Sigmoid colon (tissue), 6 donors: ENCODE measurements at regions not wholly inside any gene's neighbourhood (a gene's known extent, or its start where the extent isn't known, plus 50 kb on each side); places are given as distances from the start of the nearest gene placed in this dataset.

Source experiments
- DNase-seq: peaks from one replicate; pipeline ENCODE4 v3.0.0-alpha.2; 2019
- H3K27ac ChIP-seq, 4 donors: fragments of 200-600 bp; sonication (generic); one replicate each; pipeline ENCODE4 v1.5.1; 2016 to 2019; ENCODE audit warnings: mild to moderate bottlenecking in 1 of 4
- H3K27me3 ChIP-seq, 3 donors: fragments of 200-600 bp; sonication (generic); one replicate each; pipeline ENCODE4 v1.5.1; 2019; ENCODE audit warnings: mild to moderate bottlenecking in 1 of 3
- H3K36me3 ChIP-seq, 4 donors: fragments of 200-600 bp; sonication (generic); one replicate each; pipeline ENCODE4 v1.5.1; 2016 to 2019
- H3K4me1 ChIP-seq, 4 donors: fragments of 200-600 bp; sonication (generic); one replicate each; pipeline ENCODE4 v1.5.1; 2017 to 2019
- H3K4me3 ChIP-seq, 4 donors: fragments of 200-600 bp; sonication (generic); one replicate each; pipeline ENCODE4 v1.5.1; 2017 to 2019; ENCODE audit warnings: mild to moderate bottlenecking in 2 of 4, moderate library complexity in 1 of 4
- H3K9me3 ChIP-seq, 4 donors: fragments of 200-600 bp in 3 of 4; sonication (generic) in 3 of 4; one replicate each; pipeline versions ENCODE4 v1.5.1 to v1.6.1; 2013 to 2019
- CTCF ChIP-seq, 4 experiments: fragments of 450-650 bp in 3 of 4; fragments of 200-600 bp in 1 of 4; IDR thresholded peaks; one replicate each; pipeline ENCODE4 v1.5.1; 2016 to 2019; ENCODE audit warnings: antibody characterized with exemption in 4 of 4, mild to moderate bottlenecking in 3 of 4, moderate library complexity in 2 of 4
- EP300 ChIP-seq, 4 donors: sonication (generic); formaldehyde crosslinking; IDR thresholded peaks; one replicate each; pipeline ENCODE4 v1.6.1; 2017; ENCODE audit warnings: antibody characterized with exemption in 4 of 4
- POLR2A ChIP-seq, 2 donors: fragments of 450-650 bp; IDR thresholded peaks; one replicate each; pipeline ENCODE4 v1.6.1; 2016; ENCODE audit warnings: antibody characterized with exemption in 2 of 2, mild to moderate bottlenecking in 2 of 2, moderate library complexity in 2 of 2
- POLR2AphosphoS5 ChIP-seq, 4 donors: sonication (generic); formaldehyde crosslinking; IDR thresholded peaks; one replicate each; pipeline ENCODE4 v1.6.1; 2017; ENCODE audit warnings: antibody characterized with exemption in 4 of 4
- WGBS, 2 donors: extraction: QIAGEN DNeasy Blood & Tissue Kit; methylation state at CpG; one replicate each; pipeline ENCODE4 v1.1.7; 2013; 5-methylcytosine and 5-hydroxymethylcytosine counted together
- intact Hi-C: fragments of 100-400 bp; cut with DNase I; formaldehyde crosslinking; loops from one replicate; pipeline ENCODE4 v1.15.1; 2023
- donor health status: healthy with polysubstance abuse.
- donor health status: healthy.

GRCh38 chr6:77548662-77549366 lies 85.5 kb upstream of the HTR1B start:
- TF ChIP-seq POLR2AphosphoS5 (IDR thresholded peaks at IDR 0.05), result no peak
- no peak for TF ChIP-seq EP300 (IDR thresholded peaks at IDR 0.05)
- no peak for TF ChIP-seq CTCF (IDR thresholded peaks at IDR 0.05)
- TF ChIP-seq POLR2A (IDR thresholded peaks at IDR 0.05), result no peak
- WGBS, 2 donors, result 78 to 81% methylated on average over 6 of the region's 6 CpGs
- no peaks in the 10 kb centered on the region for H3K4me1 ChIP-seq
- H3K4me3 ChIP-seq, result no peak overlapping the region
- H3K9me3 ChIP-seq, result no peaks in the 10 kb centered on the region
- H3K27ac ChIP-seq, result no peak overlapping the region
- intact Hi-C loops, result loop anchor here (10.0 kb wide), 1 partner anchor 466 kb away; no protein-coding TSS in a partner anchor
- no peaks in the 10 kb centered on the region for H3K36me3 ChIP-seq
- no peaks in the 10 kb centered on the region for H3K27me3 ChIP-seq
- DNase-seq, result no peak

- Histone ChIP-seq H3K27me3 (no peaks in the 10 kb centered on the region), H3K9me3 (no peaks in the 10 kb centered on the region), H3K4me1 (no peaks in the 10 kb centered on the region), H3K36me3 (no peaks in the 10 kb centered on the region), H3K4me3 (no peak overlapping the region), H3K27ac (no peak overlapping the region)
- no peak for DNase-seq
- no peak for TF ChIP-seq POLR2A (IDR thresholded peaks at IDR 0.05)
- no peak for TF ChIP-seq POLR2AphosphoS5 (IDR thresholded peaks at IDR 0.05)
- TF ChIP-seq CTCF (IDR thresholded peaks at IDR 0.05), result no peak
- TF ChIP-seq EP300 (IDR thresholded peaks at IDR 0.05), result no peak
- intact Hi-C loops, result no loop called here
Measured at GRCh38 chr6:77551135-77551534, 87.8 kb upstream of the HTR1B start.

GRCh38 chr6:77561768-77562314 lies 91.0 kb upstream of the MEI4 start:
- TF ChIP-seq POLR2A (IDR thresholded peaks at IDR 0.05) (no peak), EP300 (IDR thresholded peaks at IDR 0.05) (no peak), POLR2AphosphoS5 (IDR thresholded peaks at IDR 0.05) (no peak), CTCF (IDR thresholded peaks at IDR 0.05) (no peak)
- 25 to 48% methylated on average over 4 of the region's 4 CpGs for WGBS, 2 donors
- intact Hi-C loops, result no loop called here

GRCh38 chr6:77565370-77565769 lies 87.5 kb upstream of the MEI4 start:
- Histone ChIP-seq H3K4me3 (no peak overlapping the region), H3K27me3 (no peaks in the 10 kb centered on the region), H3K27ac (no peak overlapping the region), H3K36me3 (no peaks in the 10 kb centered on the region), H3K4me1 (no peaks in the 10 kb centered on the region), H3K9me3 (no peaks in the 10 kb centered on the region)
- TF ChIP-seq CTCF (IDR thresholded peaks at IDR 0.05) (no peak), POLR2A (IDR thresholded peaks at IDR 0.05) (no peak), EP300 (IDR thresholded peaks at IDR 0.05) (no peak), POLR2AphosphoS5 (IDR thresholded peaks at IDR 0.05) (no peak)
- intact Hi-C loops, result no loop called here
- no peak for DNase-seq

More at GRCh38 chr6:77561768-77562314, 91.0 kb upstream of the MEI4 start:
- no peaks in the 10 kb centered on the region for H3K9me3 ChIP-seq
- no peak overlapping the region for H3K4me3 ChIP-seq
- DNase-seq, result no peak
- H3K36me3 ChIP-seq, result no peaks in the 10 kb centered on the region
- H3K27ac ChIP-seq, result no peak overlapping the region
- H3K27me3 ChIP-seq, result no peaks in the 10 kb centered on the region
- no peaks in the 10 kb centered on the region for H3K4me1 ChIP-seq

- Histone ChIP-seq H3K9me3 (no peaks in the 10 kb centered on the region), H3K36me3 (no peaks in the 10 kb centered on the region), H3K27ac (no peak overlapping the region), H3K27me3 (no peaks in the 10 kb centered on the region), H3K4me1 (no peaks in the 10 kb centered on the region), H3K4me3 (no peak overlapping the region)
- DNase-seq, result no peak
- no peak for TF ChIP-seq POLR2AphosphoS5 (IDR thresholded peaks at IDR 0.05)
- TF ChIP-seq POLR2A (IDR thresholded peaks at IDR 0.05), result no peak
- TF ChIP-seq EP300 (IDR thresholded peaks at IDR 0.05), result no peak
- TF ChIP-seq CTCF (IDR thresholded peaks at IDR 0.05), result no peak
- intact Hi-C loops, result no loop called here
- WGBS, 2 donors, result 79 to 94% methylated on average over 1 of the region's 1 CpG
Measured at GRCh38 chr6:77566235-77566634, 86.6 kb upstream of the MEI4 start.
